HepG2 (cell line): ENCODE measurements at regions not wholly inside any gene's neighbourhood (a gene's known extent, or its start where the extent isn't known, plus 50 kb on each side); places are given as distances from the start of the nearest gene placed in this dataset.

Experiments
- ATAC-seq: fragments of 200-7000 bp; cut with Tn5 transposase; 3 replicates; pipeline ENCODE4 v1.9.1; 2020; ENCODE audit warnings: mild to moderate bottlenecking, moderate library complexity
- BruUV-seq: library from RNA; stranded (reverse); fragments of 400-500 nt; replicated peaks from 2 replicates; lab custom pipeline; 2021; lab: Mats Ljungman, UMichigan
- CTCF ChIA-PET: fragments of 300-600 bp; formaldehyde crosslinking; extraction: SDS; loops from one replicate; lab custom pipeline; 2021; ENCODE audit warnings: low total read pairs, inconsistent platforms, low intra/inter-chr PET ratio; lab: Yijun Ruan, JAX
- POLR2A ChIA-PET: fragments of 350-600 bp; sonication (Branson Sonifier 250); formaldehyde crosslinking; loops from one replicate; lab custom pipeline; 2020; ENCODE audit warnings: antibody characterized with exemption, inconsistent platforms; lab: Yijun Ruan, JAX
- DNase-seq: peaks from one replicate; pipeline ENCODE4 v3.0.0-alpha.2; 2015; ENCODE audit warnings: low spot score
- FAIRE-seq: peaks from 3 replicates; lab custom pipeline; 2011; peaks lifted over from hg19 to GRCh38; lab: Jason Lieb, UNC
- H2AFZ ChIP-seq: one replicate; pipeline ENCODE4 v1.6.1; 2011; ENCODE audit warnings: low read length, inconsistent platforms
- H3K27ac ChIP-seq: fragments of 300-600 bp; 3 replicates; pipeline ENCODE4 v1.8.0; 2011; ENCODE audit warnings: mixed run types, mild to moderate bottlenecking, mixed read lengths, low read length, inconsistent platforms; ENCODE audit not compliant: insufficient read depth; ENCODE audit errors: extremely low read length
- H3K27me3 ChIP-seq, 2 experiments: fragments of 200-600 bp in 1 of 2; 2 replicates in 1 of 2; 3 replicates in 1 of 2; pipeline versions ENCODE4 v1.6.0 to v1.8.0; 2011; ENCODE audit warnings: low read length in 2 of 2, mild to moderate bottlenecking in 2 of 2, moderate library complexity in 2 of 2, inconsistent platforms in 1 of 2; ENCODE audit not compliant: insufficient read depth in 2 of 2, control insufficient read depth in 1 of 2
- H3K36me3 ChIP-seq, 2 experiments: fragments of 200-600 bp in 1 of 2; replicated peaks in 1 of 2; 2 replicates in 1 of 2; 3 replicates in 1 of 2; pipeline versions ENCODE4 v1.5.1 to v1.8.0; 2011; ENCODE audit warnings: low read length in 2 of 2, inconsistent platforms in 1 of 2; ENCODE audit not compliant: insufficient read depth in 2 of 2, control insufficient read depth in 1 of 2
- H3K4me1 ChIP-seq: 2 replicates; pipeline ENCODE4 v1.5.1; 2012; ENCODE audit warnings: low read length, inconsistent platforms; ENCODE audit not compliant: insufficient read depth
- H3K4me2 ChIP-seq: 2 replicates; pipeline ENCODE4 v1.6.0; 2011; ENCODE audit warnings: low read depth, low read length, inconsistent platforms
- H3K4me3 ChIP-seq, 3 experiments: fragments of 200-600 bp in 1 of 3; sonication (generic), shearing (Covaris generic) in 1 of 3; replicated peaks in 1 of 3; 2 replicates each; pipeline ENCODE4 v1.5.1; 2011 to 2016; ENCODE audit warnings: low read length in 3 of 3, inconsistent platforms in 2 of 3, low read depth in 2 of 3, mild to moderate bottlenecking in 2 of 3, control low read depth in 1 of 3, mixed read lengths in 1 of 3; ENCODE audit not compliant: insufficient read depth in 1 of 3
- H3K79me2 ChIP-seq: one replicate; pipeline ENCODE4 v1.6.1; 2011; ENCODE audit warnings: low read length, inconsistent platforms; ENCODE audit not compliant: insufficient read depth
- H3K9ac ChIP-seq: 2 replicates; pipeline ENCODE4 v1.6.0; 2011; ENCODE audit warnings: mild to moderate bottlenecking, low read depth, low read length, inconsistent platforms; ENCODE audit not compliant: insufficient read depth
- H3K9me3 ChIP-seq: 2 replicates; pipeline ENCODE4 v1.5.1; 2012; ENCODE audit warnings: mild to moderate bottlenecking, low read length
- H4K20me1 ChIP-seq: 2 replicates; pipeline ENCODE4 v1.6.0; 2011; ENCODE audit warnings: inconsistent platforms, mild to moderate bottlenecking, low read length, moderate library complexity; ENCODE audit not compliant: insufficient read depth
- BORCS8-MEF2B ChIP-seq: sonication (generic); formaldehyde crosslinking; IDR thresholded peaks from 2 replicates; pipeline ENCODE4 v1.8.0; 2022; ENCODE audit warnings: mild to moderate bottlenecking, missing genetic modification reagents
- DPF2 ChIP-seq: sonication (generic); formaldehyde crosslinking; IDR thresholded peaks from 2 replicates; pipeline ENCODE4 v1.4.0; 2020; ENCODE audit warnings: mild to moderate bottlenecking, low read depth, missing genetic modification reagents, borderline replicate concordance
- FOXO1 ChIP-seq: sonication (generic); formaldehyde crosslinking; IDR thresholded peaks from 2 replicates; pipeline ENCODE4 v1.4.0; 2020; ENCODE audit warnings: missing genetic modification reagents
- IRX3 ChIP-seq: sonication (generic); formaldehyde crosslinking; IDR thresholded peaks from 2 replicates; pipeline ENCODE4 v1.8.1; 2023; ENCODE audit warnings: mild to moderate bottlenecking, low read depth, missing genetic modification reagents, borderline replicate concordance
- RORA ChIP-seq: sonication (generic); formaldehyde crosslinking; IDR thresholded peaks from 2 replicates; pipeline ENCODE4 v1.5.0; 2020; ENCODE audit warnings: mild to moderate bottlenecking, missing genetic modification reagents, moderate library complexity
- SOX5 ChIP-seq: IDR thresholded peaks from 2 replicates; pipeline ENCODE4 v1.6.1; 2016; ENCODE audit warnings: borderline replicate concordance
- U2AF2 ChIP-seq: fragments of 200-400 bp; formaldehyde crosslinking; IDR thresholded peaks from 2 replicates; pipeline ENCODE4 v1.6.1; 2017; ENCODE audit warnings: low read depth, mild to moderate bottlenecking, low read length
- ZNF207 ChIP-seq: fragments of 450-650 bp; IDR thresholded peaks from 2 replicates; pipeline ENCODE4 v1.6.1; 2016; ENCODE audit warnings: antibody characterized with exemption, borderline replicate concordance
- ZNF572 ChIP-seq: sonication (generic); formaldehyde crosslinking; IDR thresholded peaks from 2 replicates; pipeline ENCODE4 v1.5.1; 2020; ENCODE audit warnings: mild to moderate bottlenecking, missing genetic modification reagents
- ZNF614 ChIP-seq: IDR thresholded peaks from 2 replicates; pipeline ENCODE4 v1.6.1; 2018; ENCODE audit warnings: missing biosample characterization, missing genetic modification reagents, inconsistent platforms, borderline replicate concordance
- ZNF792 ChIP-seq: IDR thresholded peaks from 2 replicates; pipeline ENCODE4 v1.6.1; 2016
- WGBS: methylation state at CpG from one replicate; pipeline ENCODE4 v1.1.6; 2017; ENCODE audit warnings: low lambda C conversion rate; 5-methylcytosine and 5-hydroxymethylcytosine counted together
- in situ Hi-C: cut with HindIII; loops from 2 replicates; pipeline ENCODE4 v1.10.0; 2017; ENCODE audit warnings: low pct_unique_long_range_greater_than_20kb; ENCODE audit not compliant: extremely low pct_ligation_motif_present
- intact Hi-C: fragments of 100-400 bp; cut with micrococcal nuclease; formaldehyde crosslinking; loops from one replicate; pipeline ENCODE4 v1.10.0; 2022; ENCODE audit not compliant: unreplicated experiment
- TF ChIP-seq, protein P1 (sequence below): sonication (generic); formaldehyde crosslinking; IDR thresholded peaks from 2 replicates; pipeline ENCODE4 v1.5.0; 2020; ENCODE audit warnings: mild to moderate bottlenecking, missing genetic modification reagents
- TF ChIP-seq, protein P2 (sequence below): sonication (generic); formaldehyde crosslinking; IDR thresholded peaks from 2 replicates; pipeline ENCODE4 v1.8.0; 2022; ENCODE audit warnings: mild to moderate bottlenecking, missing genetic modification reagents; ENCODE audit not compliant: insufficient replicate concordance
- TF ChIP-seq, protein P3 (sequence below): IDR thresholded peaks from 2 replicates; pipeline ENCODE4 v1.6.1; 2016; ENCODE audit warnings: low read depth, missing genetic modification reagents, missing compliant biosample characterization
- TF ChIP-seq, protein P4 (sequence below): IDR thresholded peaks from 2 replicates; pipeline ENCODE4 v1.6.1; 2016; ENCODE audit warnings: missing biosample characterization, missing genetic modification reagents, low read depth

DNA sequence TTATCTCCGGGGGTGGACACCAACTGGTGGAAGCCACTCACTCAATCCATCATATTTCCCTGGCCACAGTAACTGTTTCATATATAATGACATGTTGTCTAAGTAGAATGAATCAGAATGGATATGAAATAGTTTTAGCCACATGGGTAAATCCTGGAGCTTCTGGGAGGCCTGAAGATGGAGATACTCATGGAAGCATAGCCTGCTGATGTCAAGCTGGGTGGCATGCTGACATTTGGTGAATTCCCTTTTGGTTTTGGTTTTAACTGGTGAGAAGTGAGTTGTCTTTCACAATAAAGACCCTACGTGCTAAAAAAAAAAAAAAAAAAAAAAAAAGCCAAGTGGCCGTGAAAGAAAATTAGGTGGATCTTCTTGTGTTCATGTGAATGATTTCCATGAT lies 105.3 kb upstream of the ITGA6 start:
- in situ Hi-C loops (no loop called here), intact Hi-C loops (no loop called here)
- POLR2A ChIA-PET = no interaction called here
- no peaks in the 10 kb centered on the region for H3K36me3 ChIP-seq
- H3K27me3 ChIP-seq = no peaks in the 10 kb centered on the region; a peak in 1 of 5 replicates
- H3K79me2 ChIP-seq = no peaks in the 10 kb centered on the region
- no peaks in the 10 kb centered on the region for H4K20me1 ChIP-seq
- H3K27ac ChIP-seq = no peak overlapping the region
- H3K4me1 ChIP-seq = no peaks in the 10 kb centered on the region
- 53% methylated on average over 3 of the region's 3 CpGs for WGBS
- no peak for FAIRE-seq
- ATAC-seq = no peak
- no TSS peak for BruUV-seq
- no peak overlapping the region for H3K4me3 ChIP-seq
- TF ChIP-seq U2AF2 (no peak), ZNF572 (CRISPR knock-in tag) (no peak), BORCS8-MEF2B (no peak), SOX5 (CRISPR knock-in tag) (no peak), ZNF614 (CRISPR knock-in tag) (no peak), ZNF792 (CRISPR knock-in tag) (no peak), DPF2 (CRISPR knock-in tag) (no peak), ZNF207 (no peak), FOXO1 (CRISPR knock-in tag) (no peak), IRX3 (CRISPR knock-in tag) (no peak), RORA (CRISPR knock-in tag) (no peak)
- TF ChIP-seq, protein P1, sequence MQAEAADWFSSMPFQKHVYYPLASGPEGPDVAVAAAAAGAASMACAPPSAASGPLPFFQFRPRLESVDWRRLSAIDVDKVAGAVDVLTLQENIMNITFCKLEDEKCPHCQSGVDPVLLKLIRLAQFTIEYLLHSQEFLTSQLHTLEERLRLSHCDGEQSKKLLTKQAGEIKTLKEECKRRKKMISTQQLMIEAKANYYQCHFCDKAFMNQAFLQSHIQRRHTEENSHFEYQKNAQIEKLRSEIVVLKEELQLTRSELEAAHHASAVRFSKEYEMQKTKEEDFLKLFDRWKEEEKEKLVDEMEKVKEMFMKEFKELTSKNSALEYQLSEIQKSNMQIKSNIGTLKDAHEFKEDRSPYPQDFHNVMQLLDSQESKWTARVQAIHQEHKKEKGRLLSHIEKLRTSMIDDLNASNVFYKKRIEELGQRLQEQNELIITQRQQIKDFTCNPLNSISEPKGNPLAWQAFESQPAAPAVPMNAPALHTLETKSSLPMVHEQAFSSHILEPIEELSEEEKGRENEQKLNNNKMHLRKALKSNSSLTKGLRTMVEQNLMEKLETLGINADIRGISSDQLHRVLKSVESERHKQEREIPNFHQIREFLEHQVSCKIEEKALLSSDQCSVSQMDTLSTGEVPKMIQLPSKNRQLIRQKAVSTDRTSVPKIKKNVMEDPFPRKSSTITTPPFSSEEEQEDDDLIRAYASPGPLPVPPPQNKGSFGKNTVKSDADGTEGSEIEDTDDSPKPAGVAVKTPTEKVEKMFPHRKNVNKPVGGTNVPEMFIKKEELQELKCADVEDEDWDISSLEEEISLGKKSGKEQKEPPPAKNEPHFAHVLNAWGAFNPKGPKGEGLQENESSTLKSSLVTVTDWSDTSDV (CRISPR knock-in tag) = no peak
- TF ChIP-seq, protein P2, sequence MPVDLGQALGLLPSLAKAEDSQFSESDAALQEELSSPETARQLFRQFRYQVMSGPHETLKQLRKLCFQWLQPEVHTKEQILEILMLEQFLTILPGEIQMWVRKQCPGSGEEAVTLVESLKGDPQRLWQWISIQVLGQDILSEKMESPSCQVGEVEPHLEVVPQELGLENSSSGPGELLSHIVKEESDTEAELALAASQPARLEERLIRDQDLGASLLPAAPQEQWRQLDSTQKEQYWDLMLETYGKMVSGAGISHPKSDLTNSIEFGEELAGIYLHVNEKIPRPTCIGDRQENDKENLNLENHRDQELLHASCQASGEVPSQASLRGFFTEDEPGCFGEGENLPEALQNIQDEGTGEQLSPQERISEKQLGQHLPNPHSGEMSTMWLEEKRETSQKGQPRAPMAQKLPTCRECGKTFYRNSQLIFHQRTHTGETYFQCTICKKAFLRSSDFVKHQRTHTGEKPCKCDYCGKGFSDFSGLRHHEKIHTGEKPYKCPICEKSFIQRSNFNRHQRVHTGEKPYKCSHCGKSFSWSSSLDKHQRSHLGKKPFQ = no peak
- TF ChIP-seq, protein P3, sequence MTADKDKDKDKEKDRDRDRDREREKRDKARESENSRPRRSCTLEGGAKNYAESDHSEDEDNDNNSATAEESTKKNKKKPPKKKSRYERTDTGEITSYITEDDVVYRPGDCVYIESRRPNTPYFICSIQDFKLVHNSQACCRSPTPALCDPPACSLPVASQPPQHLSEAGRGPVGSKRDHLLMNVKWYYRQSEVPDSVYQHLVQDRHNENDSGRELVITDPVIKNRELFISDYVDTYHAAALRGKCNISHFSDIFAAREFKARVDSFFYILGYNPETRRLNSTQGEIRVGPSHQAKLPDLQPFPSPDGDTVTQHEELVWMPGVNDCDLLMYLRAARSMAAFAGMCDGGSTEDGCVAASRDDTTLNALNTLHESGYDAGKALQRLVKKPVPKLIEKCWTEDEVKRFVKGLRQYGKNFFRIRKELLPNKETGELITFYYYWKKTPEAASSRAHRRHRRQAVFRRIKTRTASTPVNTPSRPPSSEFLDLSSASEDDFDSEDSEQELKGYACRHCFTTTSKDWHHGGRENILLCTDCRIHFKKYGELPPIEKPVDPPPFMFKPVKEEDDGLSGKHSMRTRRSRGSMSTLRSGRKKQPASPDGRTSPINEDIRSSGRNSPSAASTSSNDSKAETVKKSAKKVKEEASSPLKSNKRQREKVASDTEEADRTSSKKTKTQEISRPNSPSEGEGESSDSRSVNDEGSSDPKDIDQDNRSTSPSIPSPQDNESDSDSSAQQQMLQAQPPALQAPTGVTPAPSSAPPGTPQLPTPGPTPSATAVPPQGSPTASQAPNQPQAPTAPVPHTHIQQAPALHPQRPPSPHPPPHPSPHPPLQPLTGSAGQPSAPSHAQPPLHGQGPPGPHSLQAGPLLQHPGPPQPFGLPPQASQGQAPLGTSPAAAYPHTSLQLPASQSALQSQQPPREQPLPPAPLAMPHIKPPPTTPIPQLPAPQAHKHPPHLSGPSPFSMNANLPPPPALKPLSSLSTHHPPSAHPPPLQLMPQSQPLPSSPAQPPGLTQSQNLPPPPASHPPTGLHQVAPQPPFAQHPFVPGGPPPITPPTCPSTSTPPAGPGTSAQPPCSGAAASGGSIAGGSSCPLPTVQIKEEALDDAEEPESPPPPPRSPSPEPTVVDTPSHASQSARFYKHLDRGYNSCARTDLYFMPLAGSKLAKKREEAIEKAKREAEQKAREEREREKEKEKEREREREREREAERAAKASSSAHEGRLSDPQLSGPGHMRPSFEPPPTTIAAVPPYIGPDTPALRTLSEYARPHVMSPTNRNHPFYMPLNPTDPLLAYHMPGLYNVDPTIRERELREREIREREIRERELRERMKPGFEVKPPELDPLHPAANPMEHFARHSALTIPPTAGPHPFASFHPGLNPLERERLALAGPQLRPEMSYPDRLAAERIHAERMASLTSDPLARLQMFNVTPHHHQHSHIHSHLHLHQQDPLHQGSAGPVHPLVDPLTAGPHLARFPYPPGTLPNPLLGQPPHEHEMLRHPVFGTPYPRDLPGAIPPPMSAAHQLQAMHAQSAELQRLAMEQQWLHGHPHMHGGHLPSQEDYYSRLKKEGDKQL (CRISPR knock-in tag) = no peak
- TF ChIP-seq, protein P4, sequence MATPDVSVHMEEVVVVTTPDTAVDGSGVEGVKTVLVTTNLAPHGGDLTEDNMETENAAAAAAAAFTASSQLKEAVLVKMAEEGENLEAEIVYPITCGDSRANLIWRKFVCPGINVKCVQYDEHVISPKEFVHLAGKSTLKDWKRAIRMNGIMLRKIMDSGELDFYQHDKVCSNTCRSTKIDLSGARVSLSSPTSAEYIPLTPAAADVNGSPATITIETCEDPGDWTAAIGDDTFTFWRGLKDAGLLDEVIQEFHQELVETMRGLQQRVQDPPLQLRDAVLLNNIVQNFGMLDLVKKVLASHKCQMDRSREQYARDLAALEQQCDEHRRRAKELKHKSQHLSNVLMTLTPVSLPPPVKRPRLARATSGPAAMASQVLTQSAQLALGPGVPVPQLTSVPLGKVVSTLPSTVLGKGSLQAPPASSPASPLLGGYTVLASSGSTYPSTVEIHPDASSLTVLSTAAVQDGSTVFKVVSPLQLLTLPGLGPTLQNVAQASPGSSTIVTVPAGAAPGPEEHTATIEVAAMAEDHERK (CRISPR knock-in tag) = no peak
- H3K4me2 ChIP-seq = no peak overlapping the region
- no peak for DNase-seq
- no peak overlapping the region for H3K9ac ChIP-seq
- H2AFZ ChIP-seq = no peak overlapping the region
- H3K9me3 ChIP-seq = no peaks in the 10 kb centered on the region
- CTCF ChIA-PET = no interaction called here
